HFF-Myc (cell line): ENCODE measurements at regions not wholly inside any gene's neighbourhood (a gene's known extent, or its start where the extent isn't known, plus 50 kb on each side); places are given as distances from the start of the nearest gene placed in this dataset.

Experiments
- DNase-seq: peaks from one replicate; pipeline ENCODE4 v3.0.0-alpha.2; 2011; ENCODE audit warnings: low read depth; ENCODE audit errors: extremely low read depth
- H3K4me3 ChIP-seq: replicated peaks from 2 replicates; pipeline ENCODE4 v1.5.1; 2011; ENCODE audit warnings: low read depth, mild to moderate bottlenecking, control low read depth, low read length
- CTCF ChIP-seq: IDR thresholded peaks from 2 replicates; pipeline ENCODE4 v1.5.1; 2012; ENCODE audit warnings: mild to moderate bottlenecking, low read depth, low read length, control low read depth; ENCODE audit errors: missing control alignments

GRCh38 chr2:52463457-52463856, 1304.1 kb upstream of the CHAC2 start:
- TF ChIP-seq CTCF: no peak
- DNase-seq: no peak
- H3K4me3 ChIP-seq: no peak overlapping the region

- no peak overlapping the region for H3K4me3 ChIP-seq
- no peak for DNase-seq
- TF ChIP-seq CTCF: no peak
Measured at GRCh38 chr2:52456561-52457377, 1310.8 kb upstream of the CHAC2 start.

GRCh38 chr2:52454962-52455361, 1312.6 kb upstream of the CHAC2 start:
- DNase-seq: no peak
- no peak for TF ChIP-seq CTCF
- H3K4me3 ChIP-seq: no peak overlapping the region

GRCh38 chr2:52452201-52452600, 1315.4 kb upstream of the CHAC2 start:
- TF ChIP-seq CTCF: no peak
- no peak for DNase-seq
- H3K4me3 ChIP-seq: no peak overlapping the region

GRCh38 chr2:52445686-52446085, 1321.9 kb upstream of the CHAC2 start:
- DNase-seq: no peak
- TF ChIP-seq CTCF: no peak
- H3K4me3 ChIP-seq: no peak overlapping the region

- DNase-seq: no peak
- TF ChIP-seq CTCF: no peak
- H3K4me3 ChIP-seq: no peak overlapping the region
Measured at GRCh38 chr2:52431352-52431760, 1336.2 kb upstream of the CHAC2 start.

GRCh38 chr2:52429740-52430139, 1337.9 kb upstream of the CHAC2 start:
- no peak for DNase-seq
- no peak for TF ChIP-seq CTCF
- H3K4me3 ChIP-seq: no peak overlapping the region
